C4-2B (cell line): ENCODE measurements at regions not wholly inside any gene's neighbourhood (a gene's known extent, or its start where the extent isn't known, plus 50 kb on each side); places are given as distances from the start of the nearest gene placed in this dataset.

ENCODE experiments used
- H3K27ac ChIP-seq: fragments of 450-650 bp; 2 replicates; pipeline ENCODE4 v1.5.1; 2017
- CTCF ChIP-seq: fragments of 450-650 bp; conservative IDR thresholded peaks from 2 replicates; pipeline ENCODE4 v1.5.1; 2017; ENCODE audit warnings: mild to moderate bottlenecking
- ZFX ChIP-seq: fragments of 450-650 bp; IDR thresholded peaks from 2 replicates; pipeline ENCODE4 v1.6.1; 2017

- TF ChIP-seq ZFX (no peak), CTCF (no peak)
- H3K27ac ChIP-seq, result no peak overlapping the region
These were observed 337.7 kb downstream of the GATA3 start for GRCh38 chr10:8392216-8392615.

GRCh38 chr10:8393531-8393930 lies 339.0 kb downstream of the GATA3 start:
- TF ChIP-seq CTCF (no peak), ZFX (no peak)
- H3K27ac ChIP-seq, result no peak overlapping the region

DNA sequence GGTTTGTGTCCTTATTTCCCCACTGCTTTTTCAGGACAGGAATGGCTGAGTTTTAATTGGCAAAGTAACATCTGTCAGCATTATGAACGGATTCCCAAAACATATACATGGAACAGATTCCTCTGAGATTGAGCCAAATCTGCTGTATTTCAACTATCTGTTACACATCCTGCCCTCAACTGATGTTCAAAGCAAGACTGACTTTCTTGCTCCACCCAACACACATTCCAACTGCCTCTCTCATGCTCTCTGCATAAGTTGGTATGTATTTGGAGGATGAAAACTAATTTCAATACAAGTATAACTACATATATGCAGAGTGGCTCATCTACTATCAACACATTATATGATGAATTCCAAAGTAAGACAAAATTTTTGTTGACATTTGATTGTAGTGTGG lies 342.2 kb downstream of the GATA3 start:
- no peak for TF ChIP-seq CTCF
- TF ChIP-seq ZFX, result no peak
- H3K27ac ChIP-seq, result no peak overlapping the region

- no peak for TF ChIP-seq ZFX
- no peak for TF ChIP-seq CTCF
- no peak overlapping the region for H3K27ac ChIP-seq
These were observed 344.3 kb downstream of the GATA3 start for GRCh38 chr10:8398771-8399170.

DNA sequence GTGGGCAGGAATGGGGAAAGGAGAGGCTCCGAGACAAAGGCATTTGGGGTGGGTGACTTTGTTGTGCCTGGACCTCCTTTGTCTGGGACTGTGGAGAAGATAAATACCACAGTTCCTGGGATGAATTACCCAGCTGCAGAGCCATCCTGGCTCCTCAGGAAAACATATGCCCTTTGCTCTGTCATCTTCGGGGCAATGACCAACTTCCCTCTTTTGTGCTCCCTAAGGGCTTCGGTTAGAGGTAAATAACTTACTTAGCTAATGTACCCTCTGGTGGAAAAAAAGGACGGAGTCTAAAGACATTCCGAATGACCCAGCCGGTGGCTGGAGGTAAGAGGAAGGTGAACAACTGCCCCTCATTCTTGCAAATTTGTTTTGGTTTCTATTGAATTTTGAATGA lies 345.7 kb downstream of the GATA3 start:
- H3K27ac ChIP-seq, result no peak overlapping the region
- TF ChIP-seq ZFX, result no peak
- no peak for TF ChIP-seq CTCF

DNA sequence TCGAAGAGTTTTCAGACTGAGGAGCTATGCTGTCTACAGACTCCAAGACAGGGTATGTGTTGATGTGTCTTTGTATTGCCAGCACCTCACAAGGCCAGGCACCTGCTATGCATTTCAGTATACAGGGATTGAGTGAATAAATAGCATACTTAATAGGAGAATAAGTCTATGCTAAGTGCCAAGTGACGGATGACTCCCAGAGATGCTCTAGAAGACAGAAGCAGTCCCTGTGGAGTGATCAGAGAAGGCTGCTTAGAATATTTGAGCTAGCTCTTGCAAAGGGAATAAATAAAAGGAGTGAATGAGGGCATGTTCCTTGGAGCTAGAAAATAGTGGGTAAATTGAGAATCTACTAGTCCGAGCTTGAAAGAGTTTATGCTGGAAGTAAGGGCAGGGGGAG lies 346.4 kb downstream of the GATA3 start:
- TF ChIP-seq ZFX, result no peak
- no peak for TF ChIP-seq CTCF
- H3K27ac ChIP-seq, result no peak overlapping the region

DNA sequence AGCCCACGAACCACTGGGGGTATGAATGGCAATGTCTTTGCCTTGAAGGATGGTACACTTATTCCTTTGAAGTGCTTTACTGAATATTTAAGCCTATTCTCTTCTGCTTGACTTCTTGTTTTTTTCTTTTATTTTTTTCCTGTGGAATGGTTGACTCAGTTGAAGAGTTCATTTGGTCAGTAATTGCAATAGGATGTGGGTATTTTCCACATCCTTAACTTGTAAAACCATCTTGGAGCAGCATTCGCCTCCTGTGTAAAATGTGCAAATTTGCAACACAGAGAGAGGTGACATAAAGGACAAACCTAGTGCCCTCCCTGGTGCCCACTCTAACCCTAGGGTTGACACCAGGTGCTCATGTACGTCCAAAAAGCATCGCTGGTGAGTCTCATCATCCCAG lies 347.0 kb downstream of the GATA3 start:
- TF ChIP-seq ZFX, result no peak
- no peak overlapping the region for H3K27ac ChIP-seq

- no peak for TF ChIP-seq ZFX
- TF ChIP-seq CTCF, result no peak
- H3K27ac ChIP-seq, result no peak overlapping the region
These were observed 348.1 kb downstream of the GATA3 start for GRCh38 chr10:8402576-8402975.
